ENCODE measurements at regions not wholly inside any gene's neighbourhood (a gene's known extent, or its start where the extent isn't known, plus 50 kb on each side); places are given as distances from the start of the nearest gene placed in this dataset.
"Not testable (repeated sequence)": the region's sequence is repeated elsewhere in the genome, so short reads cannot be mapped to it uniquely, and the experiment has no call there.

DNA sequence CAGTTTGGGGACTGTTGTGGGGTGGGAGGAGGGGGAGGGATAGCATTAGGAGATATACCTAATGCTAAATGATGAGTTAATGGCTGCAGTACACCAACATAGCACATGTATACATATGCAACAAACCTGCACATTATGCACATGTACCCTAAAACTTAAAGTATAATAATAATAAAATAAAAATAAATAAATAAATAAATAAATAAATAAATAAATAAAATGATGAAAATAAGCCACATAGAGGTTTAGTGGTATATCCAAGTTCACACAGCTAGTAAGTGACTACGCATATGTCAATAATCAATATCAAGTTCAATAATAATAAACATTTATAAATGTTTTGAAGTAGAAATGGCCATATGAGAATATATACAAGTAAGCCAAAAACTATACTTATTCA, 141.7 kb upstream of the LHX8 start:
- TF ChIP-seq CTCF (IDR thresholded peaks at IDR 0.05 in 8 of 11, conservative IDR thresholded peaks at IDR 0.05 in 3 of 11); POLR2A (IDR thresholded peaks at IDR 0.05): not testable (repeated sequence)

Data from spleen (tissue), 7 donors.